HG02798 (cell line): ENCODE measurements at regions not wholly inside any gene's neighbourhood (a gene's known extent, or its start where the extent isn't known, plus 50 kb on each side); places are given as distances from the start of the nearest gene placed in this dataset.
"Not testable (repeated sequence)": the region's sequence is repeated elsewhere in the genome, so short reads cannot be mapped to it uniquely, and the experiment has no call there.

ENCODE experiments used
- ATAC-seq: cut with Tn5 transposase; IDR thresholded peaks from one replicate; pipeline ENCODE4 v1.9.1; 2021; ENCODE audit warnings: mild to moderate bottlenecking; ENCODE audit not compliant: unreplicated experiment, poor library complexity

- ATAC-seq = no peak
Measured at GRCh38 chr7:131032786-131033185, 294.9 kb upstream of the MKLN1 start.

DNA sequence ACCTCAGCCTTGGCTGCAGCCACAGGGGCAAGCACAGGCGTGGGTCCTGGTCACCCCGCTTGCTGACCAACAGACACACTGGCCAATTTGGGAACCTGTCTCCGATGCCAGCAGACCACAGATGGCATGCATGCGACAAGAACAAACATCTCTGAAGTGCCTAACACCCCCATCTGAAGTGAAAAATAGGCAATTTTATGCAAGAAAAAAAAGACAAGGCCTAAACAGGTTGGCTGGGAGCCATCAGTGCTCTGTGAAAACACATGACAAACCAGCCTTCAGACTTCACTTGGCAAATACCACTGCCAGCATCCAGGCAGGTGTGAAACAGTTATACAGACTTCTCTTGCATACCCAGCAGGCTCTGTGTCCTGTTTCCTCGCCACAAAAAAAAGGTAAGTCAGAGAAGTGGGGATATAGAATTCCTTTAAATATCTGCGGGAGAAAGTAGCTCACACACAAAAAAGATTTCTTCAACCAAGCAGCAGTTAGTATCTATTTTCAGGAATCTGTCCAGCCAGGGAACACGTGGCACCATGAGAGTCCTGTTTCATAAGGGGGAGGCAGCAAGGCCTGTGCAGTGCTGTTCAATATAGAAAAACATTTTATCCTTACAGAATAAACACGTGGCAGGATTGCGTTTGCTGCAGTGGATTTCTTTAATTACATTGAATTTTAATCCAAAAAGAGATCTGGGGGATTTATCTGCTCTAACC lies 293.4 kb upstream of the MKLN1 start:
- ATAC-seq = no peak

GRCh38 chr7:131035088-131035770 lies 292.4 kb upstream of the MKLN1 start:
- ATAC-seq = no peak

GRCh38 chr7:131038153-131038552 lies 289.5 kb upstream of the MKLN1 start:
- ATAC-seq = no peak

DNA sequence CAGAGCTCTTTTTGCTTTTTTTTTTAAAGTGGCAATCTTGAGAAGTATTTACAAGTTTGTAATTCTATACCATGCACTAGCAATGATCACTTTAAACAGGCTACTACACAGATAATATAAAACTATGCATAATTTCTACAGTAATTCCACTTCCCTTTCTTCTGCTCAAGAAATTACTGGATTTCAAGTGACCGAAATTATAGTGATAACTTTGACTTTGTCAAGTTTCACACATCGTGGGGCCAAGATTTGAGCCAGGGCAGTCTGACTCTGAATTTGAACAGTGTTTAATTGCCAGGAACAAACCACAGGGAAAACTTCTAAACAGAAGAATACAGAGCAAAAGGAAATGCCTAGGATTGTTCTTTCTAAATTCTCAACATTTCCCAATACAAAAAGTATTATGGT lies 288.3 kb upstream of the MKLN1 start:
- ATAC-seq = no peak

DNA sequence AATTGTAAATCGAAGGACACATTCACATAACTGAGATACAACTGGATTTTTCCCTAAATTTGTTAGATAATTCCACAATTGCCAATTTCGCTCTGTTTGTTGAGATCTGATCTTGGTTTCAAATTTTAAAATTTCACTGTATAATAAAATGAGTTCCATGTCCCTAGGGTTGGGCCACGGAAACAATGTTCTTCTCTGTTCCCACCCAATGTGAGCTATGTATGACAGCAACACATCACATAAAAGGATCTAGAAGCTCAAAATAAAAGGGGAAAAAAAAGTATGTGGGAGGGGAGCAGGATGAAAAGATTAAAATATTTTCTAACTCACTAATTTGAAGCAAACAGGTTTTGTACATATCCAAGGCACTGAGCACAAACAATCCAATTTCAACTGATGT lies 287.8 kb upstream of the MKLN1 start:
- no peak for ATAC-seq

GRCh38 chr7:131040467-131040932 lies 287.2 kb upstream of the MKLN1 start:
- ATAC-seq = peak; percentile 56

GRCh38 chr7:131041012-131041695 lies 286.5 kb upstream of the MKLN1 start:
- ATAC-seq = not testable (repeated sequence)

DNA sequence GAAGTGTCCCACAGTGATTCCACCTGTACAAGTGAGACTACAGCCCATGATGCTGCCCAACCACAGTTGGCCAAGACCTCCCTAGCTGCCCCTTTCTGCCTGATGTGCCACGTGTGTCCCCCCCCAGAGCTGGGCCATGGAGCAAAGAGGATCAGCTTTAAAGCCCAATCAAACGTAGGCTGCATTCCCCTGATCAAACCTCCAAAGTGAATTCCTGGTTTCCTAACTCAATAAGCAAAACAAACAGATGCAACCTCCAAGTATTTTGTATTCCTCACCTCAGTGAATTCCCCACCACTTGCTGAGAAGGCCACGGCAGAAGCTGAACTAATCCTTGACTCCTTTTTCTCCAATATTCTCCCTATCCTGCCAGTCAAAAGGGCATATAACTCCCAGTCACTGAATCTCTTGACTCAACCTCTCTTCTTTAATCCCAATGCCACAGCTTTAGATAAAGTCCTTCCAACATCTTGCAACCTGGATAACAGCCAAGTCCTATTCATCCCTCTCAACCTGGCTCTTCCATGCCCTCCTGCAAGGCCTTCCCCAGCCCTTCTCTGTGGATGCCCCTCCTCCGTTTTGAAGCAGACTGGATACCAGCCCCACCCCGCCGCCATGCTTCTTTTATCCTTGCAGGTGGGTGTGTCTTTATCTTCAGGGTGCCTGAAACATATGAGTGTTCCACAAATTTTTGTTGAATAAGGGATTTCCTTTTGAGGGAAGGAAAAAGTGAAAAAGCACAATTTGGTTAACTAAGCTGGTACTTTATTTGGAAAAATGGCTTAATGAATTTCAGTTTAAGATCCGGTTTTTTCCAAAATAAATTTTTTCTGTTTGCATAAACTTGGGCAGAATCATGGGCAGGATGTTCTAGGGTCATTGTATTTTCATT lies 285.2 kb upstream of the MKLN1 start:
- no peak for ATAC-seq

GRCh38 chr7:131045526-131045925 lies 282.1 kb upstream of the MKLN1 start:
- no peak for ATAC-seq

DNA sequence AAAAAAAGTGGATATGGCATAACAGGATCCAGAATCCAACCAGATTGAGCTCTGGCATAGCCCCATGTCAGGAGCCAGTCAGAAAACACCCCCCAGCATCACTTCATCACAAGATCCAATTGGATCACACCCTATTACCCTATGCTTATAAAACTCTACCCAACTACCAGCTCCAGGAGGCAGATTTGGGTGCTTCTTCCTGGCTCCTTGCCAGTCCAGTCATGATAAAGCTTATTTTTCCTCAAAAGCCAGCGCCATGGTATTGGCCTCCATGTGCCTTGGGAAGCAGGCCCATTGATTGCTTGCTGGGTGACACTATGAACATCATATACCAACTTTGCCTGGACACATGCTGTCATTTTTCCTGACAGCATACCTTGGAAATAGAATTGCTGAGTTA lies 281.4 kb upstream of the MKLN1 start:
- ATAC-seq = no peak

GRCh38 chr7:131047651-131048304 lies 279.9 kb upstream of the MKLN1 start:
- ATAC-seq = no peak

DNA sequence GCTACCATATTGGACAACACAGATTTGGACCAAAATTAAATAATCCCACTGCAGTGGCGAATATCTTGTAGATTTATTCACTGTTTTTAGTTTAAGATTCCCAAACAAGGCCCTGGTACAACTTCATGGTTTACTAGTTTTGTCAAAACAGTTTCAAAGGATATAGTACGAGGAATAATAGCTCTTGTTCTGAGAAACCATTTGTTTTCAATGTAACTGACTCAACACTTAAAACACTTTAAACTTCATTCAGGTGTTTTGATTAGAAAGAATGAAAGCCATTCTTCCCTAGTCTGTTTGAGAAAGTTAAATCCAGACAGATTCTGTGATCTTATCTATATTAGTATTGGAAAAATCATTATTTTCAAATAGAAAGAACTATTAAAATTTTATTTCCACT lies 276.4 kb upstream of the MKLN1 start:
- no peak for ATAC-seq

GRCh38 chr7:131052285-131052904 lies 275.3 kb upstream of the MKLN1 start:
- no peak for ATAC-seq

DNA sequence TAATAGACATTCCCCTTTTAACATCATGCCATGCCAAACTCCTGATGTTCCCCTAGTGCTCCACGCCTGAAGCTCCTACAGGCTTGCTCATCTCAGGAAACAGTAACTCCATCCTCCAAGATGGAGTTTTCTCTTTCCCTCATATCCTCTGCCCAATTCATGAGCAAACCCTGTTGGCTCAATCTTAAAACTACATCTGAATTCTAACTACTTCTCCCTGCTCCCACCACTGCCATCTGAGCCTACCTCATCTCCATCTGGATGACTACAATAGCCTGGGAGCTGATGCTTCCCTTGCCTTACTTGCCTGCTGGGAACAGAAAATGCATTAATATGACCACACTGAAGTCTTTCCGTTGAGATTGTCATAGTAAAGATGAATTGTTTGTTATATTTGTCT lies 271.7 kb upstream of the MKLN1 start:
- ATAC-seq = no peak

- ATAC-seq = peak; percentile 54
Measured at GRCh38 chr7:131057015-131057793, 270.5 kb upstream of the MKLN1 start.

DNA sequence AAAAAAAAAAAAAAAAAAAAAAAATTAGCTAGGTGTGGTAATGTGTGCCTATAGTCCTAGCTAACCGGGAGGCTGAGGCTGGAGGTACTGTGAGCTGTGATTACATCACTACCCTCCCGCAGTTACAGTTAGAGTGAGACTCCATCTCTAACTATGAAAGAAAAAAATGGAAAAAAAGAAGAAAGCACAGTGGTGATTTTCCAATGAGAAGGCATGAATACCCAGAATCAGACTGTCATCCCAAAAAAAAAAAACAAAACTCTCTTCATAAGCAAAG lies 269.9 kb upstream of the MKLN1 start:
- no peak for ATAC-seq

DNA sequence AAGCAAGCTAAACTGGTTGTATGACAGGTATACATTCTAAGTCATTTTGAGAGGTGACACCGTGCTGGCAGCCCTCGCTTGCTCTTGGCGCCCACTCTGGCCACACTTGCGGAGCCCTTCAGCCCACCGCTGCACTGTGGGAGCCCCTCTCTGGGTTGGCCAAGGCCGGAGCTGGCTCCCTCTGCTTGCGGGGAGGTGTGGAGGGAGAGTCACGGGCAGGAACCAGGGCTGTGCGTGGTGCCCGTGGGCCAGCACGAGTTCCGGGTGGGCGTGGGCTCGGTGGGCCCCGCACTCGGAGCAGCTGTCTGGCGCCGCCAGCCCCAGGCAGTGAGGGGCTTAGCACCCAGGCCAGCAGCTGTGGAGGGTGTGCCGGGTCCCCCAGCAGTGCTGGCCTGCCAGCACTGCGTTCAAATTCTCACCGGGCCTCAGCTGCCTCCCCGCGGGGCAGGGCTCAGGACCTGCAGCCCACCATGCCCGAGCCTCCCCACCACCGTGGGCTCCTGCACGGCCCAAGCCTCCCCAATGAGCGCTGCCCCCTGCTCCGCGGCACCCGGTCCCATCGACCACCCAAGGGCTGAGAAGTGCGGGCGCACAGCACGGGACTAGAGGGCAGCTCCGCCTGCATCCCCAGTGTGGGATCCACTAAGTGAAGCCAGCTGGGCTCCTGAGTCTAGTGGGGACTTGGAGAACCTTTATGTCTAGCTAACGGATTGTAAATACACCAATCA lies 269.0 kb upstream of the MKLN1 start:
- not testable (repeated sequence) for ATAC-seq
